NT2/D1 (cell line): ENCODE measurements at regions not wholly inside any gene's neighbourhood (a gene's known extent, or its start where the extent isn't known, plus 50 kb on each side); places are given as distances from the start of the nearest gene placed in this dataset.
"Not testable (repeated sequence)": the region's sequence is repeated elsewhere in the genome, so short reads cannot be mapped to it uniquely, and the experiment has no call there.

Experiments
- SUZ12 ChIP-seq: IDR thresholded peaks from 2 replicates; pipeline ENCODE4 v1.6.1; 2011; ENCODE audit not compliant: insufficient read length, insufficient read depth; ENCODE audit errors: extremely low read depth
- ZNF274 ChIP-seq: IDR thresholded peaks from 2 replicates; pipeline ENCODE4 v1.6.1; 2011; ENCODE audit warnings: mild to moderate bottlenecking, low read depth, low read length

- TF ChIP-seq ZNF274, SUZ12: not testable (repeated sequence)
Measured at GRCh38 chr17:20855910-20856470, 186.8 kb downstream of the USP22 start.
